Testis (tissue), 2 donors: ENCODE measurements at regions not wholly inside any gene's neighbourhood (a gene's known extent, or its start where the extent isn't known, plus 50 kb on each side); places are given as distances from the start of the nearest gene placed in this dataset.

ENCODE experiments used
- POLR2A ChIP-seq: fragments of 450-650 bp; IDR thresholded peaks from one replicate; pipeline ENCODE4 v1.6.1; 2017; ENCODE audit warnings: antibody characterized with exemption, mild to moderate bottlenecking, moderate library complexity
- TF ChIP-seq, protein P1 (sequence below), 3 experiments: fragments of 450-650 bp in 2 of 3; fragments of 200-600 bp in 1 of 3; sonication (generic) in 1 of 3; IDR thresholded peaks; one replicate each; pipeline ENCODE4 v1.5.1; 2016 to 2019; ENCODE audit warnings: antibody characterized with exemption in 3 of 3, mild to moderate bottlenecking in 2 of 3, moderate library complexity in 1 of 3

DNA sequence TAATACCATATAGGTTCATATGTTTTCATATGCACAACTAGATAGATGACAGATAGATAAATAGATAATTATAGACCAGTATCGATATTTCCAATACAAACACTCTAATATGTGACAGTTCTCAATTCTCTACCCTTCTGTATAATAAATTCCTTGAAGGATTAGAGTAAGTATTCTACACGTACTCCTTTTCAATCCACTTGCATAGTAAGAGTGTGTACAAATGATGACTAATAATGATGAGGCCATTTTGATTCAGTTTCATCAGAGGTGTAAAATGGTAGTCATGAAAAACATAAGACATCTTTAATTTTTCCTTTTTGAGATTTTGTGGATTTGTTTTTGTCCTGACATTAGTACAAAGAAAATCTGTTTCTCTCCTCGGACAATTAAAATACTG lies 188.3 kb upstream of the WSB1 start:
- no peak for TF ChIP-seq POLR2A
- TF ChIP-seq, protein P1, sequence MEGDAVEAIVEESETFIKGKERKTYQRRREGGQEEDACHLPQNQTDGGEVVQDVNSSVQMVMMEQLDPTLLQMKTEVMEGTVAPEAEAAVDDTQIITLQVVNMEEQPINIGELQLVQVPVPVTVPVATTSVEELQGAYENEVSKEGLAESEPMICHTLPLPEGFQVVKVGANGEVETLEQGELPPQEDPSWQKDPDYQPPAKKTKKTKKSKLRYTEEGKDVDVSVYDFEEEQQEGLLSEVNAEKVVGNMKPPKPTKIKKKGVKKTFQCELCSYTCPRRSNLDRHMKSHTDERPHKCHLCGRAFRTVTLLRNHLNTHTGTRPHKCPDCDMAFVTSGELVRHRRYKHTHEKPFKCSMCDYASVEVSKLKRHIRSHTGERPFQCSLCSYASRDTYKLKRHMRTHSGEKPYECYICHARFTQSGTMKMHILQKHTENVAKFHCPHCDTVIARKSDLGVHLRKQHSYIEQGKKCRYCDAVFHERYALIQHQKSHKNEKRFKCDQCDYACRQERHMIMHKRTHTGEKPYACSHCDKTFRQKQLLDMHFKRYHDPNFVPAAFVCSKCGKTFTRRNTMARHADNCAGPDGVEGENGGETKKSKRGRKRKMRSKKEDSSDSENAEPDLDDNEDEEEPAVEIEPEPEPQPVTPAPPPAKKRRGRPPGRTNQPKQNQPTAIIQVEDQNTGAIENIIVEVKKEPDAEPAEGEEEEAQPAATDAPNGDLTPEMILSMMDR (IDR thresholded peaks at IDR 0.05): no peak
